Fibroblast of lung (primary cell): ENCODE measurements at regions not wholly inside any gene's neighbourhood (a gene's known extent, or its start where the extent isn't known, plus 50 kb on each side); places are given as distances from the start of the nearest gene placed in this dataset.

Experiments
- DNase-seq, 2 donors: peaks; one replicate each; pipeline versions ENCODE4 v3.0.0 to v3.0.0-alpha.2; 2010; ENCODE audit warnings: low read depth in 2 of 2
- H2AFZ ChIP-seq: 2 replicates; pipeline ENCODE4 v1.5.1; 2012; ENCODE audit warnings: low read length, control low read depth, inconsistent platforms
- H3K27ac ChIP-seq: 2 replicates; pipeline ENCODE4 v1.5.1; 2011; ENCODE audit warnings: low read length, control low read depth; ENCODE audit not compliant: insufficient read depth
- H3K27me3 ChIP-seq: 2 replicates; pipeline ENCODE4 v1.5.1; 2011; ENCODE audit warnings: mild to moderate bottlenecking, low read length; ENCODE audit not compliant: control insufficient read depth, insufficient read depth
- H3K36me3 ChIP-seq: 2 replicates; pipeline ENCODE4 v1.5.1; 2011; ENCODE audit warnings: low read length; ENCODE audit not compliant: control insufficient read depth, insufficient read depth
- H3K4me1 ChIP-seq: 2 replicates; pipeline ENCODE4 v1.5.1; 2011; ENCODE audit warnings: low read length; ENCODE audit not compliant: control insufficient read depth, insufficient read depth; ENCODE audit errors: extremely low read depth
- H3K4me2 ChIP-seq: 2 replicates; pipeline ENCODE4 v1.5.1; 2011; ENCODE audit warnings: low read length, control low read depth; ENCODE audit not compliant: insufficient read depth; ENCODE audit errors: extremely low read depth
- H3K4me3 ChIP-seq, 4 experiments: fragments of 200-600 bp in 1 of 4; sonication (generic) in 1 of 4; replicated peaks in 1 of 4; 2 replicates each; pipeline ENCODE4 v1.5.1; 2011 to 2016; ENCODE audit warnings: low read length in 4 of 4, low read depth in 3 of 4, mild to moderate bottlenecking in 3 of 4, control low read depth in 2 of 4, inconsistent platforms in 1 of 4, mixed read lengths in 1 of 4; ENCODE audit not compliant: insufficient read depth in 1 of 4; ENCODE audit errors: control extremely low read depth in 1 of 4
- H3K79me2 ChIP-seq: 2 replicates; pipeline ENCODE4 v1.5.1; 2012; ENCODE audit warnings: mild to moderate bottlenecking, low read length, inconsistent platforms; ENCODE audit not compliant: control insufficient read depth, insufficient read depth
- H3K9ac ChIP-seq: 2 replicates; pipeline ENCODE4 v1.5.1; 2011; ENCODE audit warnings: mild to moderate bottlenecking, low read length, control low read depth; ENCODE audit not compliant: insufficient read depth
- H3K9me3 ChIP-seq: 2 replicates; pipeline ENCODE4 v1.5.1; 2012; ENCODE audit warnings: low read depth, low read length; ENCODE audit not compliant: control insufficient read depth, insufficient read depth
- H4K20me1 ChIP-seq: 2 replicates; pipeline ENCODE4 v1.5.1; 2011; ENCODE audit warnings: low read length; ENCODE audit not compliant: control insufficient read depth, insufficient read depth; ENCODE audit errors: extremely low read depth
- EZH2 ChIP-seq: IDR thresholded peaks from 2 replicates; pipeline ENCODE4 v1.5.1; 2012; ENCODE audit warnings: low read length, control low read depth, mild to moderate bottlenecking; ENCODE audit errors: missing control alignments
- TF ChIP-seq, protein P1 (sequence below), 2 donors: IDR thresholded peaks in 1 of 2; conservative IDR thresholded peaks in 1 of 2; 1 replicate in 1 of 2; 2 replicates in 1 of 2; pipeline ENCODE4 v1.5.1; 2011 to 2012; ENCODE audit warnings: low read length in 2 of 2, control low read depth in 1 of 2, inconsistent platforms in 1 of 2, low read depth in 1 of 2, mild to moderate bottlenecking in 1 of 2

DNA sequence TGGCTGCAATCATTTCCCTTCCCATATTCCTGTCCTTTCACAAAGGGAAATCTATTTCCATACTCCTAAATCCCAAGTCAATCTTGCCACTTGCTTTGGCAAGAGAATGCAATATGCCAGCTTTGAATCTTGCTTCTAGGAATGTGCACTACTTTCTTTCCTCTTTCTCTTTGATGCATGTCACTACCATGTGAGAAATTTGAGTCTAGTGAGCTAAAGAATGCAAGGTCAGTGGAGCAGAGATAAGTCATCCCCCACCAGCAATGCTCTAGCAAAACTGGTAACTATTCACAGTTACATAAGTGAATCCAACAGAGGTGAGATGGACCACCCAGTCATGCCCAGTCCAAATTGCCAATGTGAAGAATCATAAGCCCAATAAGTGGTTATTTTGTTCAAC, 910.4 kb downstream of the RAB28 start:
- H3K27ac ChIP-seq = no peak overlapping the region
- H3K9me3 ChIP-seq = no peaks in the 10 kb centered on the region
- H3K4me1 ChIP-seq = no peaks in the 10 kb centered on the region
- no peaks in the 10 kb centered on the region for H3K36me3 ChIP-seq
- TF ChIP-seq, protein P1, sequence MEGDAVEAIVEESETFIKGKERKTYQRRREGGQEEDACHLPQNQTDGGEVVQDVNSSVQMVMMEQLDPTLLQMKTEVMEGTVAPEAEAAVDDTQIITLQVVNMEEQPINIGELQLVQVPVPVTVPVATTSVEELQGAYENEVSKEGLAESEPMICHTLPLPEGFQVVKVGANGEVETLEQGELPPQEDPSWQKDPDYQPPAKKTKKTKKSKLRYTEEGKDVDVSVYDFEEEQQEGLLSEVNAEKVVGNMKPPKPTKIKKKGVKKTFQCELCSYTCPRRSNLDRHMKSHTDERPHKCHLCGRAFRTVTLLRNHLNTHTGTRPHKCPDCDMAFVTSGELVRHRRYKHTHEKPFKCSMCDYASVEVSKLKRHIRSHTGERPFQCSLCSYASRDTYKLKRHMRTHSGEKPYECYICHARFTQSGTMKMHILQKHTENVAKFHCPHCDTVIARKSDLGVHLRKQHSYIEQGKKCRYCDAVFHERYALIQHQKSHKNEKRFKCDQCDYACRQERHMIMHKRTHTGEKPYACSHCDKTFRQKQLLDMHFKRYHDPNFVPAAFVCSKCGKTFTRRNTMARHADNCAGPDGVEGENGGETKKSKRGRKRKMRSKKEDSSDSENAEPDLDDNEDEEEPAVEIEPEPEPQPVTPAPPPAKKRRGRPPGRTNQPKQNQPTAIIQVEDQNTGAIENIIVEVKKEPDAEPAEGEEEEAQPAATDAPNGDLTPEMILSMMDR (conservative IDR thresholded peaks at IDR 0.05 in 1 of 2, IDR thresholded peaks at IDR 0.05 in 1 of 2; ENCODE audit: low read depth in 1 of 2, low read length in 2 of 2) = no peak
- TF ChIP-seq EZH2 = no peak
- no peak overlapping the region for H3K9ac ChIP-seq
- no peaks in the 10 kb centered on the region for H3K27me3 ChIP-seq
- no peaks in the 10 kb centered on the region for H4K20me1 ChIP-seq
- no peaks in the 10 kb centered on the region for H3K79me2 ChIP-seq
- no peak overlapping the region for H2AFZ ChIP-seq
- H3K4me2 ChIP-seq = no peak overlapping the region
- H3K4me3 ChIP-seq = no peak overlapping the region
- DNase-seq = no peak

DNA sequence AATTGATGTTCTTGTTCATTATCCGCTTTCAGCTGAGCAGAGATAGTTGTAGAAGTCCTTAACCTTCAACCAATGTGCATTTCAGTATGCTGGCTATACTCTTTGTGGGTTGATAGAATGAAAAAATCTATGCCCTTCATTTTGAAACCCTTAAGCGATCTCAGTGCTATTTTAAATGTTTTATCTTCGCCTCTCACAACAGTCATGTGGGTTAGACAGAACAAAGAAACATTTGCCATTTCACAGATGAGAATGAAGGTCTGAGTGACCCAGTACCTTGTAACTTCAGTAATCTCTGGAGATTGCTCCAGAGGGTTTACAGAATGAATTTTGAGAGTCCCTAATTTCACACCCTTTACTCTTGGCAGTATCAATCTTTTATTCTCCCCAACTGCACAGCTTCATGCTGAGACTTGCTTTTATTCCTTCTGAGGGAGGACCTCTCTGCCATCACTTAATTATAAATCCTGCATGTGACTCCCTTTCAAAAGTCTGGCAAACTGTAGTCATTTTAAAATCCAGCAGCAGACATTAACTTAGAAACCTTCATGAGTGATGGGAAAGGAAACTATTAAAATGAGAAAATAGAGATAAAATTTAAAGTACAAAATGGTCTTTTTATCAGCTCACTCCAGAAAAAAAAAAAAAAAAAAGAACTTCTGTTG, 921.5 kb downstream of the RAB28 start:
- H3K4me3 ChIP-seq = no peak overlapping the region
- H3K9me3 ChIP-seq = no peaks in the 10 kb centered on the region
- no peak overlapping the region for H2AFZ ChIP-seq
- H3K27me3 ChIP-seq = no peaks in the 10 kb centered on the region
- TF ChIP-seq, protein P1 (conservative IDR thresholded peaks at IDR 0.05 in 1 of 2, IDR thresholded peaks at IDR 0.05 in 1 of 2; ENCODE audit: low read depth in 1 of 2, low read length in 2 of 2) = no peak
- TF ChIP-seq EZH2 = no peak
- H3K4me2 ChIP-seq = no peak overlapping the region
- no peaks in the 10 kb centered on the region for H3K4me1 ChIP-seq
- no peak overlapping the region for H3K27ac ChIP-seq
- no peak for DNase-seq
- no peaks in the 10 kb centered on the region for H3K79me2 ChIP-seq
- H4K20me1 ChIP-seq = no peaks in the 10 kb centered on the region
- no peak overlapping the region for H3K9ac ChIP-seq
- no peaks in the 10 kb centered on the region for H3K36me3 ChIP-seq

DNA sequence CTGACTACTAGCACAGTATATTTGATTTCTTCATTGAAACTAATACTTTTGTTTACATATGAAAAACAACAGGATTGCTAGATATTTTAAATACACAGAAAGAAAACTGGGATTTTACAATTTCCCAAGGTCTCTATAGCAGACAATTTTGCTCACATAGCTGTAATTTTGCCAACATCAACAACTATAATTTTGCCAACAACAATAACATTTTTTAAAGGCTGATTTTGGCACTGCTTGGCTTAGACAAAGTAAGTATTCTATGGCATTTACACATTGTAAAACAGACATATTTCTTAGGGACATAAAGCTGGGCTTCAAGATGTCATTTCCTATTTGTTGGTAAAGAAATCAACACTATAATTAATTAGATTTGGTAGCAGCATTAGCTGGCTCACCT, 922.1 kb downstream of the RAB28 start:
- Histone ChIP-seq H3K4me1 (no peaks in the 10 kb centered on the region), H3K79me2 (no peaks in the 10 kb centered on the region), H3K27ac (no peak overlapping the region), H3K9ac (no peak overlapping the region), H3K4me3 (no peak overlapping the region), H4K20me1 (no peaks in the 10 kb centered on the region), H2AFZ (no peak overlapping the region), H3K27me3 (no peaks in the 10 kb centered on the region), H3K9me3 (no peaks in the 10 kb centered on the region), H3K36me3 (no peaks in the 10 kb centered on the region), H3K4me2 (no peak overlapping the region)
- DNase-seq = no peak
- TF ChIP-seq EZH2 = no peak
- TF ChIP-seq, protein P1 (conservative IDR thresholded peaks at IDR 0.05 in 1 of 2, IDR thresholded peaks at IDR 0.05 in 1 of 2; ENCODE audit: low read depth in 1 of 2, low read length in 2 of 2) = no peak
